GM20000 (cell line): ENCODE measurements at regions not wholly inside any gene's neighbourhood (a gene's known extent, or its start where the extent isn't known, plus 50 kb on each side); places are given as distances from the start of the nearest gene placed in this dataset.

Source experiments
- DNase-seq: peaks from one replicate; pipeline ENCODE4 v3.0.0; 2012; ENCODE audit warnings: low spot score
- TF ChIP-seq, protein P1 (sequence below): IDR thresholded peaks from 2 replicates; pipeline ENCODE4 v1.5.1; 2012; ENCODE audit warnings: mild to moderate bottlenecking, control low read depth; ENCODE audit errors: extremely low read depth, missing control alignments

DNA sequence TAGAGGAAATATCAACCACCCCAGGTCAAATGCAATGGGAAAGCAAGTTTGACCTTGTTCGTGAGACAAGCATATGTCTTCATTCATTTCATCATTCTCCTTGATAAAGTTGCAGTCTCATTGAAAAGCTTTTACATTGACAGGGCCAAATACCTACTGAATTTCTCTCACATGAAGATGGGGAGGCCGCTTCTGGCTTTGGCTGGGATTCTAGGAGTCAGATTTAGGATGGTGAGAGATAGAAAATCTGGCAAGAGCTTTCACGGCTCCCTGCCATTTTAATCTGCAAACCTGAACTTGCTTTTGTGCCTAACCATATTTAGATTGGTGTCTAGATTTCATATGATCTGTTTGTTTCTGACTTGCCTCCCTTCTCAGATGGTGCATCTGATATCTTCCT is 88.0 kb downstream of the TMEM100 start:
- TF ChIP-seq, protein P1, sequence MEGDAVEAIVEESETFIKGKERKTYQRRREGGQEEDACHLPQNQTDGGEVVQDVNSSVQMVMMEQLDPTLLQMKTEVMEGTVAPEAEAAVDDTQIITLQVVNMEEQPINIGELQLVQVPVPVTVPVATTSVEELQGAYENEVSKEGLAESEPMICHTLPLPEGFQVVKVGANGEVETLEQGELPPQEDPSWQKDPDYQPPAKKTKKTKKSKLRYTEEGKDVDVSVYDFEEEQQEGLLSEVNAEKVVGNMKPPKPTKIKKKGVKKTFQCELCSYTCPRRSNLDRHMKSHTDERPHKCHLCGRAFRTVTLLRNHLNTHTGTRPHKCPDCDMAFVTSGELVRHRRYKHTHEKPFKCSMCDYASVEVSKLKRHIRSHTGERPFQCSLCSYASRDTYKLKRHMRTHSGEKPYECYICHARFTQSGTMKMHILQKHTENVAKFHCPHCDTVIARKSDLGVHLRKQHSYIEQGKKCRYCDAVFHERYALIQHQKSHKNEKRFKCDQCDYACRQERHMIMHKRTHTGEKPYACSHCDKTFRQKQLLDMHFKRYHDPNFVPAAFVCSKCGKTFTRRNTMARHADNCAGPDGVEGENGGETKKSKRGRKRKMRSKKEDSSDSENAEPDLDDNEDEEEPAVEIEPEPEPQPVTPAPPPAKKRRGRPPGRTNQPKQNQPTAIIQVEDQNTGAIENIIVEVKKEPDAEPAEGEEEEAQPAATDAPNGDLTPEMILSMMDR, result no peak
- DNase-seq, result no peak

GRCh38 chr17:55632893-55633292 is 89.8 kb downstream of the TMEM100 start:
- no peak for DNase-seq
- TF ChIP-seq, protein P1, result no peak

DNA sequence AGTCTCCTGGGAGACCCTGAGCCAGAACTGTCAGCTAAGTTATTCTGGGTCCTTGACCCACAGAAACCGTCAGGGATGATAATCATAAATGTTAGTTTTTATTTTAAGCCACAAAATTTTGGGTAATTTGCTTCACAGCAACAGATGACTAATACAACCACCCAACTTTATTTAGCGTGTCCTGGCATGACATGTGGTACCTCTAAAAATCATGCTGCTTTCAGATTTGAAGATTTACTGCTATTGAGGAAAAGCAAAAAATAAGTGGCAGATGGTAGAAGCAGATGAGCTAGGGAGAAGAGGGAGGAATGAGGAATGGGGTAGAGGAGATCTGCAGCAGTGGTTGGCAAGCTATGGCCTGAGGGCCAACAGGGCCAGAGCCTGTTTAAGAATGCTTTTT is 90.4 kb downstream of the TMEM100 start:
- no peak for DNase-seq
- TF ChIP-seq, protein P1, result no peak

DNA sequence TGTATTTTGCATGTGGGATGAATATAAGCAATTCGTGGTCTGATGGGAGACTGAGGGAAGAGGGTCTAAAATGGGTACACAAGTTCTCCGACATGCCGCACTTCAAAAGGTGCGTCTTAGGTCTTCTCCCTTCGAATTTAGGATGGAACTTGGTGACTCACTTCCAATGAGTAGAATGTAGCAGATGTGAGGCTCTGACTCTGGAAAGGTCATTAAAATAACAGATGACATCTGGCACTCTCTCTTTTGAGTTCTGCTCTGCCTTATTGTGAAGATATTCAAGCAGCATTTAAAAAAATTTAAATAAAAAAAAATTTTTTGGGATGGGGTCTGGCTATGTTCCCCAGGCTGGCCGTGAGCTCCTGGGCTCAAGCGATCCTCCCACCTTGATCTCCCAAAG is 92.7 kb downstream of the TMEM100 start:
- no peak for DNase-seq
- TF ChIP-seq, protein P1, result no peak

GRCh38 chr17:55625521-55625920 is 97.1 kb downstream of the TMEM100 start:
- DNase-seq, result peak; percentile 31
- TF ChIP-seq, protein P1, result no peak

DNA sequence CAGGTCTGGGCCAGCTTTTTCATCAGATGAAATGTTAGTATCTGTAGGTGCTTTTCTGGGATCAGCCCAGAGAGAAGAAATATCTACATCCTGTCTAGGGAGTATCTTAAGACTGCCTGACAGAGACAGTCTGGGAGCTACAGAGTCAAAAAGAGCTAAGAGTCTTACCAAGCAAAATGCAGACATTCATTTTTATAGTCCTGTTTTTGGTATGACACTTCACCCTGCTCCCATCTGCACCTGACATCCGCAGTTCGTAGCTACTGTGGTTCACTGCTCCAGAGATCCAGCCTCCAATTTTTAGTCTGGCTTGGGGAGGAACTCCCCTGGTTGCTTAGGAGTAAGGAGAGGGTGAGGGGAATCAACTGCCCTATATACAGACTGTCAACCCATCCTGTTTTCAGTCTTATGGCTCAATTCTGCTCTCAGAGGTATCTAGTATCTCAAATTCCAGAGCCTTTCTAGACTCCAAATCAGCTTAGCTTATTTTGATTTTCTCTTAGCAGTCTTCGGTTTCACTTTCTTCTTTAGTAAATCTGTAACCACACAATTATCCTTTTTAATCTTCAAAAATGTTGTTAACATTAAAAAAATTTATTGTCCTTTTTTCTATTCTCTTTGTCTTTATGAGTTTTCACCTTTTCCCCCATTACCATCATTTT is 97.8 kb downstream of the TMEM100 start:
- peak; percentile 30 for DNase-seq

GRCh38 chr17:55622547-55622946 is 100.1 kb downstream of the TMEM100 start:
- DNase-seq, result no peak
- TF ChIP-seq, protein P1, result no peak

More for the DNA sequence above, 97.8 kb downstream of the TMEM100 start:
- TF ChIP-seq, protein P1, result no peak
